ENCODE measurements at regions not wholly inside any gene's neighbourhood (a gene's known extent, or its start where the extent isn't known, plus 50 kb on each side); places are given as distances from the start of the nearest gene placed in this dataset.

GRCh38 chr10:114755537-114755936, 66.0 kb upstream of the FHIP2A start (continued):
- TF ChIP-seq PBX3 (CRISPR knock-in tag; IDR thresholded peaks at IDR 0.05): no peak

GRCh38 chr10:114758331-114758730, 63.2 kb upstream of the FHIP2A start:
- ChIA-PET CTCF (interaction anchor here (0.5 kb wide), 1 partner anchor 44 kb away, joined by 3 read pairs; no protein-coding TSS in a partner anchor), POLR2A (no interaction called here)
- TF ChIP-seq WT1 (tag by site-specific recombination; IDR thresholded peaks at IDR 0.05) (no peak), ZNF785 (tag by site-specific recombination; IDR thresholded peaks at IDR 0.05) (no peak), ZNF830 (tag by site-specific recombination; IDR thresholded peaks at IDR 0.05; ENCODE audit: low read depth) (no peak)
- Histone ChIP-seq H3K27ac (ENCODE audit: extremely low read depth, low read depth, low read length) (no peak overlapping the region), H3K36me3 (ENCODE audit: control insufficient read depth in 2 of 2, insufficient read depth in 1 of 2, low read length in 2 of 2) (no peaks in the 10 kb centered on the region), H3K9me3 (ENCODE audit: control insufficient read depth, insufficient read depth, low read depth, low read length) (no peaks in the 10 kb centered on the region), H3K4me1 (ENCODE audit: control insufficient read depth, insufficient read depth, low read length) (peaks cover 20% of the 10 kb centered on the region), H3K4me3 (ENCODE audit: low read depth, low read length) (no peak overlapping the region)

- H3K9me3 ChIP-seq (ENCODE audit: control insufficient read depth, insufficient read depth, low read depth, low read length): no peaks in the 10 kb centered on the region
- no peaks in the 10 kb centered on the region for H3K36me3 ChIP-seq (ENCODE audit: control insufficient read depth in 2 of 2, insufficient read depth in 1 of 2, low read length in 2 of 2)
- H3K4me1 ChIP-seq (ENCODE audit: control insufficient read depth, insufficient read depth, low read length): peaks cover 9% of the 10 kb centered on the region
- ChIA-PET POLR2A (no interaction called here), CTCF (interaction anchor here (0.6 kb wide), 1 partner anchor 383 kb away, joined by 3 read pairs; no protein-coding TSS in a partner anchor)
- H3K27ac ChIP-seq (ENCODE audit: extremely low read depth, low read depth, low read length): no peak overlapping the region
- no peak overlapping the region for H3K4me3 ChIP-seq (ENCODE audit: low read depth, low read length)
- TF ChIP-seq SP7 (tag by site-specific recombination; IDR thresholded peaks at IDR 0.05): no peak
- TF ChIP-seq GLI4 (tag by site-specific recombination; IDR thresholded peaks at IDR 0.05): no peak
- TF ChIP-seq ZBTB26 (tag by site-specific recombination; optimal IDR thresholded peaks at IDR 0.05): no peak
- TF ChIP-seq MYNN (tag by site-specific recombination; IDR thresholded peaks at IDR 0.05; ENCODE audit: borderline replicate concordance): no peak
- no peak for TF ChIP-seq ZNF707 (tag by site-specific recombination; IDR thresholded peaks at IDR 0.05)
- TF ChIP-seq ZNF561 (tag by site-specific recombination; IDR thresholded peaks at IDR 0.05; ENCODE audit: borderline replicate concordance): no peak
- TF ChIP-seq ZNF677 (tag by site-specific recombination; IDR thresholded peaks at IDR 0.05): no peak
- TF ChIP-seq ZNF175 (tag by site-specific recombination; IDR thresholded peaks at IDR 0.05): no peak
- no peak for TF ChIP-seq KLF7 (tag by site-specific recombination; IDR thresholded peaks at IDR 0.05; ENCODE audit: borderline replicate concordance)
- no peak for TF ChIP-seq ZNF660 (tag by site-specific recombination; IDR thresholded peaks at IDR 0.05)
- peak; percentile 81; the same call in 1 of the 2 replicates for TF ChIP-seq ZNF600 (tag by site-specific recombination; IDR thresholded peaks at IDR 0.05)
- no peak for TF ChIP-seq ZNF549 (tag by site-specific recombination; IDR thresholded peaks at IDR 0.05)
- no peak for TF ChIP-seq ZBTB20 (tag by site-specific recombination; IDR thresholded peaks at IDR 0.05)
- TF ChIP-seq ATF2 (tag by site-specific recombination; IDR thresholded peaks at IDR 0.05; ENCODE audit: low read depth): no peak
- TF ChIP-seq ZNF747 (tag by site-specific recombination; IDR thresholded peaks at IDR 0.05): no peak
- TF ChIP-seq HOXC10 (CRISPR knock-in tag; IDR thresholded peaks at IDR 0.05): no peak
- no peak for TF ChIP-seq ZNF692 (tag by site-specific recombination; IDR thresholded peaks at IDR 0.05)
- TF ChIP-seq ZNF501 (tag by site-specific recombination; IDR thresholded peaks at IDR 0.05): no peak
- no peak for TF ChIP-seq ZSCAN30 (tag by site-specific recombination; IDR thresholded peaks at IDR 0.05)
- peak; percentile 34; the same call in 1 of the 2 replicates for TF ChIP-seq ZBTB17 (tag by site-specific recombination; IDR thresholded peaks at IDR 0.05)
- no peak for TF ChIP-seq ZBTB44 (tag by site-specific recombination; IDR thresholded peaks at IDR 0.05)
- peak; percentile 83 for TF ChIP-seq SCRT2 (tag by site-specific recombination; IDR thresholded peaks at IDR 0.05)
Observed at GRCh38 chr10:114761205-114762193, 60.1 kb upstream of the FHIP2A start.
